NCI-H460 (cell line): ENCODE measurements at regions not wholly inside any gene's neighbourhood (a gene's known extent, or its start where the extent isn't known, plus 50 kb on each side); places are given as distances from the start of the nearest gene placed in this dataset.
A peak's percentile ranks its signal among the peaks of the same experiment; 100 is the strongest.

Experiments
- DNase-seq: peaks from one replicate; pipeline ENCODE4 v3.0.0-alpha.2; 2016; ENCODE audit warnings: low read depth; ENCODE audit errors: extremely low read depth

GRCh38 chr4:129394635-129395034 lies 298.7 kb downstream of the C4orf33 start:
- DNase-seq, result no peak

- DNase-seq, result no peak
Measured at GRCh38 chr4:129403848-129404247, 307.9 kb downstream of the C4orf33 start.

- DNase-seq, result no peak
Measured at GRCh38 chr4:129410115-129410514, 314.2 kb downstream of the C4orf33 start.

GRCh38 chr4:129415004-129415403 lies 319.1 kb downstream of the C4orf33 start:
- no peak for DNase-seq

- no peak for DNase-seq
Measured at GRCh38 chr4:129420637-129421036, 324.7 kb downstream of the C4orf33 start.

GRCh38 chr4:129422277-129422676 lies 326.3 kb downstream of the C4orf33 start:
- no peak for DNase-seq

GRCh38 chr4:129428454-129428853 lies 332.5 kb downstream of the C4orf33 start:
- no peak for DNase-seq

GRCh38 chr4:129429581-129430320 lies 333.8 kb downstream of the C4orf33 start:
- no peak for DNase-seq

- DNase-seq, result no peak
Measured at GRCh38 chr4:129437347-129437746, 341.4 kb downstream of the C4orf33 start.

GRCh38 chr4:129438456-129438981 lies 342.6 kb downstream of the C4orf33 start:
- no peak for DNase-seq

GRCh38 chr4:129446074-129446473 lies 350.1 kb downstream of the C4orf33 start:
- DNase-seq, result peak; percentile 13

GRCh38 chr4:129453524-129454200 lies 357.7 kb downstream of the C4orf33 start:
- no peak for DNase-seq

GRCh38 chr4:129455482-129455881 lies 359.5 kb downstream of the C4orf33 start:
- DNase-seq, result no peak

GRCh38 chr4:129468624-129469023 lies 372.7 kb downstream of the C4orf33 start:
- no peak for DNase-seq

GRCh38 chr4:129474698-129475097 lies 378.7 kb downstream of the C4orf33 start:
- DNase-seq, result no peak

- DNase-seq, result no peak
Measured at GRCh38 chr4:129481107-129481506, 385.2 kb downstream of the C4orf33 start.

- no peak for DNase-seq
Measured at GRCh38 chr4:129488427-129488826, 392.5 kb downstream of the C4orf33 start.

GRCh38 chr4:129490516-129490915 lies 394.6 kb downstream of the C4orf33 start:
- DNase-seq, result no peak

GRCh38 chr4:129498626-129499025 lies 402.7 kb downstream of the C4orf33 start:
- no peak for DNase-seq

- DNase-seq, result no peak
Measured at GRCh38 chr4:129514852-129515251, 418.9 kb downstream of the C4orf33 start.

GRCh38 chr4:129515356-129515755 lies 419.4 kb downstream of the C4orf33 start:
- DNase-seq, result no peak

GRCh38 chr4:129526812-129527211 lies 430.9 kb downstream of the C4orf33 start:
- DNase-seq, result peak; percentile 56
